H1 (cell line): ENCODE measurements at regions not wholly inside any gene's neighbourhood (a gene's known extent, or its start where the extent isn't known, plus 50 kb on each side); places are given as distances from the start of the nearest gene placed in this dataset.

Source experiments
- FOSL1 ChIP-seq: IDR thresholded peaks from 2 replicates; pipeline ENCODE4 v1.6.1; 2011; ENCODE audit warnings: mild to moderate bottlenecking, low read depth, low read length, moderate library complexity; ENCODE audit not compliant: insufficient read depth
- YY1 ChIP-seq: IDR thresholded peaks from 2 replicates; pipeline ENCODE4 v1.6.1; 2011; ENCODE audit warnings: low read depth, mild to moderate bottlenecking, low read length
- TF ChIP-seq, protein P1 (sequence below): fragments of 300-600 bp; sonication (generic); IDR thresholded peaks from 2 replicates; pipeline ENCODE4 v1.7.1; 2012; ENCODE audit warnings: low read length, moderate library complexity, mild to moderate bottlenecking, inconsistent platforms; ENCODE audit not compliant: insufficient replicate concordance

DNA sequence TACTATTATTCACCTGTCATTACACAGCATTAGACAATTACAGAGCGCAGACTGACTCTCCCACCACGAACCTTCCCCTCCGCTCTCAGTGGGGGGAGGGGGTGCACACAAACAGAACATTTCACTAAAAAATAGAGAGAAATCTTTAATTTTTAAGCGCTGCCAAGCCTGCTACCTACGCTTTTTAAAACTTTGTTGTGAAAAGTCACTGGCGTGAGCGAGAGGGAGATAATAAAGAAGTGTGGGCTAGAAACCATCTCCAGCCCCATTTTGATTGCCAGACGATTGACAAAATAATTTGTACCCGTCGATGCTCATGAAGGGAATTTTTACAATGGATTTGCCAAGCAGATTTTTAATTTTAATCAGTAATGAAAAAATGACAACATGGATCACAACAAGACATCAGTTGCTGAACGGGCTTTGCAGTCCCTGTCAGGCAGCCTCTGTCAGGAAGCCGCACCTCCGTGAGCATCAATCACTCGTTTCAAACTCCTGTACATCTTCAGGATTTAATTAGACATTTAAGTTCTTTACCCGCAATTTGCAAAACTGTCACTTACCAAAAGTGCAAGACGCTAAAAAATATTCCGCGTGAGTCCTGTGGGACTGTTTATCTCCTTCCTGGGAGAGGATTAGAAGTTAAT lies 209.1 kb downstream of the BCL11B start (continued):
- TF ChIP-seq, protein P1, sequence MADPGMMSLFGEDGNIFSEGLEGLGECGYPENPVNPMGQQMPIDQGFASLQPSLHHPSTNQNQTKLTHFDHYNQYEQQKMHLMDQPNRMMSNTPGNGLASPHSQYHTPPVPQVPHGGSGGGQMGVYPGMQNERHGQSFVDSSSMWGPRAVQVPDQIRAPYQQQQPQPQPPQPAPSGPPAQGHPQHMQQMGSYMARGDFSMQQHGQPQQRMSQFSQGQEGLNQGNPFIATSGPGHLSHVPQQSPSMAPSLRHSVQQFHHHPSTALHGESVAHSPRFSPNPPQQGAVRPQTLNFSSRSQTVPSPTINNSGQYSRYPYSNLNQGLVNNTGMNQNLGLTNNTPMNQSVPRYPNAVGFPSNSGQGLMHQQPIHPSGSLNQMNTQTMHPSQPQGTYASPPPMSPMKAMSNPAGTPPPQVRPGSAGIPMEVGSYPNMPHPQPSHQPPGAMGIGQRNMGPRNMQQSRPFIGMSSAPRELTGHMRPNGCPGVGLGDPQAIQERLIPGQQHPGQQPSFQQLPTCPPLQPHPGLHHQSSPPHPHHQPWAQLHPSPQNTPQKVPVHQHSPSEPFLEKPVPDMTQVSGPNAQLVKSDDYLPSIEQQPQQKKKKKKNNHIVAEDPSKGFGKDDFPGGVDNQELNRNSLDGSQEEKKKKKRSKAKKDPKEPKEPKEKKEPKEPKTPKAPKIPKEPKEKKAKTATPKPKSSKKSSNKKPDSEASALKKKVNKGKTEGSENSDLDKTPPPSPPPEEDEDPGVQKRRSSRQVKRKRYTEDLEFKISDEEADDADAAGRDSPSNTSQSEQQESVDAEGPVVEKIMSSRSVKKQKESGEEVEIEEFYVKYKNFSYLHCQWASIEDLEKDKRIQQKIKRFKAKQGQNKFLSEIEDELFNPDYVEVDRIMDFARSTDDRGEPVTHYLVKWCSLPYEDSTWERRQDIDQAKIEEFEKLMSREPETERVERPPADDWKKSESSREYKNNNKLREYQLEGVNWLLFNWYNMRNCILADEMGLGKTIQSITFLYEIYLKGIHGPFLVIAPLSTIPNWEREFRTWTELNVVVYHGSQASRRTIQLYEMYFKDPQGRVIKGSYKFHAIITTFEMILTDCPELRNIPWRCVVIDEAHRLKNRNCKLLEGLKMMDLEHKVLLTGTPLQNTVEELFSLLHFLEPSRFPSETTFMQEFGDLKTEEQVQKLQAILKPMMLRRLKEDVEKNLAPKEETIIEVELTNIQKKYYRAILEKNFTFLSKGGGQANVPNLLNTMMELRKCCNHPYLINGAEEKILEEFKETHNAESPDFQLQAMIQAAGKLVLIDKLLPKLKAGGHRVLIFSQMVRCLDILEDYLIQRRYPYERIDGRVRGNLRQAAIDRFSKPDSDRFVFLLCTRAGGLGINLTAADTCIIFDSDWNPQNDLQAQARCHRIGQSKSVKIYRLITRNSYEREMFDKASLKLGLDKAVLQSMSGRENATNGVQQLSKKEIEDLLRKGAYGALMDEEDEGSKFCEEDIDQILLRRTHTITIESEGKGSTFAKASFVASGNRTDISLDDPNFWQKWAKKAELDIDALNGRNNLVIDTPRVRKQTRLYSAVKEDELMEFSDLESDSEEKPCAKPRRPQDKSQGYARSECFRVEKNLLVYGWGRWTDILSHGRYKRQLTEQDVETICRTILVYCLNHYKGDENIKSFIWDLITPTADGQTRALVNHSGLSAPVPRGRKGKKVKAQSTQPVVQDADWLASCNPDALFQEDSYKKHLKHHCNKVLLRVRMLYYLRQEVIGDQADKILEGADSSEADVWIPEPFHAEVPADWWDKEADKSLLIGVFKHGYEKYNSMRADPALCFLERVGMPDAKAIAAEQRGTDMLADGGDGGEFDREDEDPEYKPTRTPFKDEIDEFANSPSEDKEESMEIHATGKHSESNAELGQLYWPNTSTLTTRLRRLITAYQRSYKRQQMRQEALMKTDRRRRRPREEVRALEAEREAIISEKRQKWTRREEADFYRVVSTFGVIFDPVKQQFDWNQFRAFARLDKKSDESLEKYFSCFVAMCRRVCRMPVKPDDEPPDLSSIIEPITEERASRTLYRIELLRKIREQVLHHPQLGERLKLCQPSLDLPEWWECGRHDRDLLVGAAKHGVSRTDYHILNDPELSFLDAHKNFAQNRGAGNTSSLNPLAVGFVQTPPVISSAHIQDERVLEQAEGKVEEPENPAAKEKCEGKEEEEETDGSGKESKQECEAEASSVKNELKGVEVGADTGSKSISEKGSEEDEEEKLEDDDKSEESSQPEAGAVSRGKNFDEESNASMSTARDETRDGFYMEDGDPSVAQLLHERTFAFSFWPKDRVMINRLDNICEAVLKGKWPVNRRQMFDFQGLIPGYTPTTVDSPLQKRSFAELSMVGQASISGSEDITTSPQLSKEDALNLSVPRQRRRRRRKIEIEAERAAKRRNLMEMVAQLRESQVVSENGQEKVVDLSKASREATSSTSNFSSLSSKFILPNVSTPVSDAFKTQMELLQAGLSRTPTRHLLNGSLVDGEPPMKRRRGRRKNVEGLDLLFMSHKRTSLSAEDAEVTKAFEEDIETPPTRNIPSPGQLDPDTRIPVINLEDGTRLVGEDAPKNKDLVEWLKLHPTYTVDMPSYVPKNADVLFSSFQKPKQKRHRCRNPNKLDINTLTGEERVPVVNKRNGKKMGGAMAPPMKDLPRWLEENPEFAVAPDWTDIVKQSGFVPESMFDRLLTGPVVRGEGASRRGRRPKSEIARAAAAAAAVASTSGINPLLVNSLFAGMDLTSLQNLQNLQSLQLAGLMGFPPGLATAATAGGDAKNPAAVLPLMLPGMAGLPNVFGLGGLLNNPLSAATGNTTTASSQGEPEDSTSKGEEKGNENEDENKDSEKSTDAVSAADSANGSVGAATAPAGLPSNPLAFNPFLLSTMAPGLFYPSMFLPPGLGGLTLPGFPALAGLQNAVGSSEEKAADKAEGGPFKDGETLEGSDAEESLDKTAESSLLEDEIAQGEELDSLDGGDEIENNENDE = no peak
- TF ChIP-seq FOSL1 (no peak), YY1 (no peak)
